Trophoblast cell (in vitro differentiated cells and primary cell): ENCODE measurements at regions not wholly inside any gene's neighbourhood (a gene's known extent, or its start where the extent isn't known, plus 50 kb on each side); places are given as distances from the start of the nearest gene placed in this dataset.

Experiments used
- DNase-seq, 2 donors: peaks; one replicate each; pipeline ENCODE4 v3.0.0-alpha.2; 2016
- H2AFZ ChIP-seq: 2 replicates; pipeline ENCODE4 v1.6.1; 2013; ENCODE audit warnings: low read length, moderate library complexity, mild to moderate bottlenecking; ENCODE audit not compliant: insufficient read depth, poor library complexity
- H2AK5ac ChIP-seq: 2 replicates; pipeline ENCODE4 v1.6.1; 2013; ENCODE audit warnings: mild to moderate bottlenecking, low read length
- H2BK120ac ChIP-seq: 2 replicates; pipeline ENCODE4 v1.6.1; 2013; ENCODE audit warnings: low read length, mild to moderate bottlenecking, moderate library complexity; ENCODE audit not compliant: insufficient read depth, poor library complexity
- H2BK12ac ChIP-seq: 2 replicates; pipeline ENCODE4 v1.6.1; 2013; ENCODE audit warnings: mild to moderate bottlenecking, low read length, moderate library complexity
- H2BK5ac ChIP-seq: 2 replicates; pipeline ENCODE4 v1.6.1; 2013; ENCODE audit warnings: low read length, low read depth, moderate library complexity, mild to moderate bottlenecking; ENCODE audit not compliant: poor library complexity
- H3K14ac ChIP-seq: 2 replicates; pipeline ENCODE4 v1.6.1; 2013; ENCODE audit warnings: mild to moderate bottlenecking, low read length
- H3K18ac ChIP-seq: 2 replicates; pipeline ENCODE4 v1.6.1; 2013; ENCODE audit warnings: mild to moderate bottlenecking, low read length
- H3K23ac ChIP-seq: 2 replicates; pipeline ENCODE4 v1.6.1; 2013; ENCODE audit warnings: low read length
- H3K27ac ChIP-seq: 2 replicates; pipeline ENCODE4 v1.5.1; 2013; ENCODE audit warnings: low read depth, mild to moderate bottlenecking, inconsistent platforms, low read length, moderate library complexity
- H3K27me3 ChIP-seq: 2 replicates; pipeline ENCODE4 v1.6.1; 2013; ENCODE audit warnings: inconsistent platforms, mild to moderate bottlenecking, low read length, moderate library complexity; ENCODE audit not compliant: insufficient read depth
- H3K36me3 ChIP-seq, 2 experiments: 1 replicate in 1 of 2; 2 replicates in 1 of 2; pipeline ENCODE4 v1.6.1; 2013; ENCODE audit warnings: low read length in 2 of 2, mild to moderate bottlenecking in 2 of 2, moderate library complexity in 1 of 2; ENCODE audit not compliant: insufficient read depth in 2 of 2, control insufficient read depth in 1 of 2
- H3K4ac ChIP-seq: 2 replicates; pipeline ENCODE4 v1.6.1; 2013; ENCODE audit warnings: low read depth, mild to moderate bottlenecking, low read length, moderate library complexity
- H3K4me1 ChIP-seq, 2 experiments: 1 replicate in 1 of 2; 2 replicates in 1 of 2; pipeline ENCODE4 v1.6.1; 2013; ENCODE audit warnings: low read length in 2 of 2, mild to moderate bottlenecking in 2 of 2, moderate library complexity in 1 of 2; ENCODE audit not compliant: insufficient read depth in 2 of 2, control insufficient read depth in 1 of 2
- H3K4me2 ChIP-seq: 2 replicates; pipeline ENCODE4 v1.6.1; 2013; ENCODE audit warnings: inconsistent platforms, mild to moderate bottlenecking, low read length, moderate library complexity
- H3K4me3 ChIP-seq: 2 replicates; pipeline ENCODE4 v1.5.1; 2013; ENCODE audit warnings: mild to moderate bottlenecking, low read depth, low read length, inconsistent platforms
- H3K79me1 ChIP-seq: one replicate; pipeline ENCODE4 v1.6.1; 2013; ENCODE audit warnings: low read length
- H3K79me2 ChIP-seq: 2 replicates; pipeline ENCODE4 v1.6.1; 2013; ENCODE audit warnings: low read length, mild to moderate bottlenecking; ENCODE audit not compliant: control insufficient read depth, insufficient read depth, poor library complexity
- H3K9ac ChIP-seq: 2 replicates; pipeline ENCODE4 v1.6.1; 2013; ENCODE audit warnings: mild to moderate bottlenecking, low read length
- H3K9me3 ChIP-seq: 2 replicates; pipeline ENCODE4 v1.6.1; 2013; ENCODE audit warnings: low read depth, mild to moderate bottlenecking, control low read depth, inconsistent platforms, low read length; ENCODE audit not compliant: insufficient read depth
- H4K12ac ChIP-seq: 2 replicates; pipeline ENCODE4 v1.6.1; 2013; ENCODE audit warnings: low read depth, mild to moderate bottlenecking, low read length, moderate library complexity
- H4K8ac ChIP-seq: 2 replicates; pipeline ENCODE4 v1.6.1; 2013; ENCODE audit warnings: low read depth, mild to moderate bottlenecking, low read length, moderate library complexity
- H4K91ac ChIP-seq: one replicate; pipeline ENCODE4 v1.6.1; 2013; ENCODE audit warnings: low read depth, mild to moderate bottlenecking, low read length, moderate library complexity
- WGBS: extraction: QIAGEN DNeasy Blood & Tissue Kit; methylation state at CpG from one replicate; pipeline ENCODE4 v1.1.7; 2013; ENCODE audit warnings: missing lambda C conversion rate; ENCODE audit not compliant: insufficient read length, insufficient coverage; ENCODE audit errors: extremely low coverage; 5-methylcytosine and 5-hydroxymethylcytosine counted together

DNA sequence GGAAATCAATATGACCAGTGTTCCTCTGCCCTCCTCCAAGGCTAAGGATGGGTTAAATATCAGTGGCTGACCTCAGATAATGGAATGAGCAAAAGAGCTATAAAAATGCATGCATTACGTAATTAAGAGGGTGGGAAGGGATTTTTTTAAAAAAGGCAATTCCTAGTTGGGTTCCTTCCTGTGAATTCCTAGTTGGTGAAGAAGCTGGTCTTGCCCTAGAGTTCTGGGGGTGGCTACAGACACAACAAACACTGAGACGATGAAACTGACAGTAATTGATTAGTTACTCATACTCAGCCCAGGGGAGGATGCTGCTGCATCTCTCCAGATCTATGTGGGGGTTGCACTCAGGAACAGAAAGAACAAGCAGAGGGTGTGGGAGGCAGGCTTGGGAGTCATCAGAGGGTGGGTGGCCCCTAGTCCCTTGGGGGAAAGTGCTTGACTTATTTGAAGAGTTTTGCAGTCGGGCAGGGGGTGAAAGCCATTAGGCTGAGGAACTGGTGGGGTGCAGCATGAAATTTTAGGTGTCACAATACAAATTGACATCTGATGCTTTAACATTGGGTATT is 662.0 kb upstream of the FRG1 start:
- DNase-seq, result no peak
- Histone ChIP-seq H3K79me1 (no peaks in the 10 kb centered on the region), H3K4ac (no peak overlapping the region), H3K79me2 (no peaks in the 10 kb centered on the region), H3K36me3 (no peaks in the 10 kb centered on the region), H2BK120ac (no peak overlapping the region), H2AK5ac (no peak overlapping the region), H3K4me2 (no peak overlapping the region), H2AFZ (no peak overlapping the region), H4K91ac (no peak overlapping the region), H3K18ac (no peak overlapping the region), H3K4me1 (no peaks in the 10 kb centered on the region), H4K12ac (no peak overlapping the region), H3K4me3 (no peak overlapping the region), H3K9ac (no peak overlapping the region), H3K27me3 (no peaks in the 10 kb centered on the region), H2BK5ac (no peak overlapping the region), H3K14ac (no peak overlapping the region), H3K9me3 (peaks cover 2% of the 10 kb centered on the region), H2BK12ac (no peak overlapping the region), H3K27ac (no peak overlapping the region), H3K23ac (no peak overlapping the region), H4K8ac (no peak overlapping the region)
- no CpG with 5 or more reads among the region's 3 CpGs for WGBS

DNA sequence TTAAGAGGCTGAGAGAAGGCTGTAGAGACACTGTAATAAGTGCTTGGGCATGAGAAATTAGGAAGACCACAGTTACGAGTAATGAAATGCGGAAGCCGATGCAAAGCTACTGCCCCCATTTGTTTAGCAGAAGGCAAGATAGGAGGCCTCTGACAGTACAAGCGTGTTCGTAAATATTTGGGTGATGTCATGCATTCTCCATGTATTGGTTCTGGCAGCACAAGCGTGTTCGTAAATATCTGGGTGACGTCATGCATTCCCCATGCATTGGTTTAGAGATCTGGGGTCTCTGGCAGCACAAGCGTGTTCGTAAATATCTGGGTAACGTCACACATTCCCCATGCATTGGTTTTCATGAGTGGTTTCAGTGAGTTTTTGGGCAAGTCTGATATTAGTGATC is 661.5 kb upstream of the FRG1 start:
- Histone ChIP-seq H3K79me1 (no peaks in the 10 kb centered on the region), H3K4me2 (no peak overlapping the region), H3K36me3 (no peaks in the 10 kb centered on the region), H3K18ac (no peak overlapping the region), H2AK5ac (no peak overlapping the region), H3K9ac (no peak overlapping the region), H3K9me3 (peaks cover 2% of the 10 kb centered on the region), H4K8ac (no peak overlapping the region), H4K12ac (no peak overlapping the region), H2AFZ (no peak overlapping the region), H3K14ac (no peak overlapping the region), H3K79me2 (no peaks in the 10 kb centered on the region), H2BK5ac (no peak overlapping the region), H2BK12ac (no peak overlapping the region), H3K27ac (no peak overlapping the region), H2BK120ac (no peak overlapping the region), H3K4ac (no peak overlapping the region), H3K4me3 (no peak overlapping the region), H3K4me1 (no peaks in the 10 kb centered on the region), H4K91ac (no peak overlapping the region), H3K23ac (no peak overlapping the region), H3K27me3 (no peaks in the 10 kb centered on the region)
- DNase-seq, result peak in 1 of 2 donors; percentile 15
- WGBS, result no CpG with 5 or more reads among the region's 11 CpGs

DNA sequence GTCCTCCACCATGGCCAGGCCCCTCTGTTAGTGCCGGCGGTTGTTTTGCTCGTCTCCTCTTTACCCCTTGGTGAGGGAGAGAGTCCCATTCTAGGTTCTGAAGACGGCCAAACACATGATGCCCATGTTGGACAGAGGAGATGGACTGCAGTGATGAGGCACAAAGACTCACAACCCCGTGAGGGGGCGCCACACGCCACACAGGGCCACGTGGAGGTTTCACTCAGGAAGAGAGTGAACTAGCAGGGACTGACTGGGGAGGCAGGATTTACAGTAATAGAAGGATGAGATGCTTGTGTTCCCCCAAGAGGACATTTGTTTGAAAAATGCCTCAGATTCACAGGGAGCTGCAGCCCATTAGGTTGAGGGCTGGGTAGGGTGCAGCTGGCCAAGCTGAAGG is 655.3 kb upstream of the FRG1 start:
- Histone ChIP-seq H2AK5ac (no peak overlapping the region), H3K23ac (no peak overlapping the region), H4K12ac (no peak overlapping the region), H2BK5ac (no peak overlapping the region), H4K91ac (no peak overlapping the region), H3K4me1 (no peaks in the 10 kb centered on the region), H4K8ac (no peak overlapping the region), H3K9ac (no peak overlapping the region), H3K36me3 (no peaks in the 10 kb centered on the region), H3K27me3 (no peaks in the 10 kb centered on the region), H3K9me3 (no peaks in the 10 kb centered on the region), H3K14ac (no peak overlapping the region), H3K4me3 (no peak overlapping the region), H3K27ac (no peak overlapping the region), H3K79me2 (no peaks in the 10 kb centered on the region), H3K4me2 (no peak overlapping the region), H3K79me1 (no peaks in the 10 kb centered on the region), H2BK12ac (no peak overlapping the region), H3K4ac (no peak overlapping the region), H2AFZ (no peak overlapping the region), H2BK120ac (no peak overlapping the region), H3K18ac (no peak overlapping the region)
- WGBS, result no CpG with 5 or more reads among the region's 8 CpGs
- no peak for DNase-seq

DNA sequence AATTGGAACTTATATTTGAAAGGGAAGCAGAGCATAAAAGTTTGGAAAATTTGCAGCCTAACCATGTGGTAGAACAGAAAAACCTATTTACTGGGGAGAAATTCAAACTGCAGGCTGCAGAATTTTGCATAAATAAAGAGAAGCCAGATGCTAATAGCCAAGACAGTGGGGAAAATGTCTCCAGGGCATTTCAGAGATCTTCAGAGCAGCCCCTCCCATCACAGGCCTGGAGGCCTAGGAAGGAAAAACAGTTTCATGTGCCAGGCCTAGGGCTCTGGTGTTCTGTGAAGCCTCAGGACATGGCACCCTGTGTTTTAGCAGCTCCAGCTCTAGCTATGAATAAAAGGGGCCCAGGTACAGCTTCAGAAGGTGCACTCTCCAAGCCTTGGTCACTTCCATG is 648.7 kb upstream of the FRG1 start:
- Histone ChIP-seq H3K79me2 (no peaks in the 10 kb centered on the region), H4K91ac (no peak overlapping the region), H3K79me1 (no peaks in the 10 kb centered on the region), H3K4me2 (no peak overlapping the region), H2AK5ac (no peak overlapping the region), H3K4me3 (no peak overlapping the region), H3K9ac (no peak overlapping the region), H3K14ac (no peak overlapping the region), H3K9me3 (no peaks in the 10 kb centered on the region), H2BK120ac (no peak overlapping the region), H3K4me1 (peaks cover 0 to 2% of the 10 kb centered on the region in 2 experiments), H3K27me3 (no peaks in the 10 kb centered on the region), H4K8ac (no peak overlapping the region), H2BK12ac (no peak overlapping the region), H3K4ac (no peak overlapping the region), H2BK5ac (no peak overlapping the region), H2AFZ (no peak overlapping the region), H3K27ac (no peak overlapping the region), H3K23ac (no peak overlapping the region), H3K18ac (no peak overlapping the region), H3K36me3 (no peaks in the 10 kb centered on the region), H4K12ac (no peak overlapping the region)
- DNase-seq, result no peak
